GM18508 (cell line): ENCODE measurements at regions not wholly inside any gene's neighbourhood (a gene's known extent, or its start where the extent isn't known, plus 50 kb on each side); places are given as distances from the start of the nearest gene placed in this dataset.

Source experiments
- ATAC-seq: cut with Tn5 transposase; IDR thresholded peaks from one replicate; pipeline ENCODE4 v1.9.1; 2021; ENCODE audit warnings: moderate number of reproducible peaks; ENCODE audit not compliant: insufficient read depth, unreplicated experiment

- ATAC-seq, result no peak
Observed at GRCh38 chr12:24488906-24489619, 459.8 kb downstream of the BCAT1 start.

- no peak for ATAC-seq
Observed at GRCh38 chr12:24488091-24488596, 460.8 kb downstream of the BCAT1 start.

DNA sequence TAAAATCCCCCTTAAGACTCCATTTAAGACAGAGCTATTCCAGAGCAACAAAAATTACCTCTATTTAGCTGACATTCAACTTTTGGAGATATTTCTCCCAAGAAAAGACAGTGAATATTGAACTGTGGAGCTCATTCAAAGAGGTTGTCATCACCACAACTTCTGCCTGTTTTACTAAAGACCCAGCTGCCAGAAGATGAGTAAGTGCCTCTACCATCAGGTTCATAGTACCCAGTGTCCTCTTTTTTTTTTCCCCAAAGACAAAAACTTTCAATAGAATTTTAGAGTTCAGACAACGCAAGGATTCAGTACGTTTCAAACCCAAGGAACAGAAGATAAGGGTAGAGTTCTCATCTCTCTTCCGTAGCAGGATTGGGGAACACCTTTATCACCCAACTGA lies 461.3 kb downstream of the BCAT1 start:
- ATAC-seq, result no peak

DNA sequence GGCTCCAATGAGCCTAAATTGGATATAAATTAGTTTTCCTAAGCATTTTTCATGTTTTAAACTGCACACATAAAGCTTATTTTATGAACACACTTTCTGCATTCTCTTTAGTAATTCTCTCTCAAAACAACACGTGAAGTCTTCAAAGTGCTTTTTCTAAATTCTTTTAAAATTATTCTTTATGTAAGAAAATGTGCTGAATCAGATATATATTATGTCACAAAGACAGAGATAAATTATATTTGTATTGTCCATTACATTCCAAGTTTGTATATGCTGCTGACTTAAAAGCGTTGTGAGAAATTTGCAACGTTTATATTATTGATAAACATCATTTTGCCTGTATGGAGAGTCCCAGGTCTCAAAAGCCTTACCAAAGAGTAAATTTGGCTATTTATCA lies 465.2 kb downstream of the BCAT1 start:
- no peak for ATAC-seq

DNA sequence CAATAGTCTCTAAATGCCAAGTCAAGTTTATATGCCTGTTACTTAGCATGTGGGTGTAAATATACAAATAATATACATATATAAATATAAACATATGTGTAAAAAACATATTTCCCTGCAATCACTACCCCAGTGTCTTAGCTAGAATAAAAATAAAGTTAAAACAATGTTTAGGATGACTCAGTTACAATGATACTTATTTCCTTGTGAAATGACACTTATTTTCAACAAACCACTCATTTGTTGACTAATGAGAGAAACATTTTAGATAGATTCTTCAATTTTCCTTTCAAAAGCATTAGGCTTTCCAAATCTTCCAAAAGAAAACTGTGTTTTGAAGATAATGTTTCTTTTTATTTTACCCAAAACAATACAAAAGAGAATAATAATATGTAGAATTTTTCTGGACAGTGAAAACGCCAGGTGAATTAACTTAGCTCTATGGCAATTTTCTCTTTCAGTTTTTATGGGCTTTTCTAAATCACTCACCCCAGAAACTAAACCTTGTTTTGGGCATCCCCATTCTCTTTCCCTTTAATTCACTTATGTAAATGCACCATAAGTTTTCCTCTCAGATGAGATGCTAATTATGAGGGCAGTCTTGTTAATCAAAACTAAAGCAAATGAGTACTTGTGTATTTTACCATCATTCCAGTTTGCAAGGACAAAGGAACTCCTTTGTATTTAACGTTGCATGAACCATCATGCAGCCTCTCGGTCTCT lies 465.9 kb downstream of the BCAT1 start:
- no peak for ATAC-seq

GRCh38 chr12:24482044-24482443 lies 466.9 kb downstream of the BCAT1 start:
- no peak for ATAC-seq

DNA sequence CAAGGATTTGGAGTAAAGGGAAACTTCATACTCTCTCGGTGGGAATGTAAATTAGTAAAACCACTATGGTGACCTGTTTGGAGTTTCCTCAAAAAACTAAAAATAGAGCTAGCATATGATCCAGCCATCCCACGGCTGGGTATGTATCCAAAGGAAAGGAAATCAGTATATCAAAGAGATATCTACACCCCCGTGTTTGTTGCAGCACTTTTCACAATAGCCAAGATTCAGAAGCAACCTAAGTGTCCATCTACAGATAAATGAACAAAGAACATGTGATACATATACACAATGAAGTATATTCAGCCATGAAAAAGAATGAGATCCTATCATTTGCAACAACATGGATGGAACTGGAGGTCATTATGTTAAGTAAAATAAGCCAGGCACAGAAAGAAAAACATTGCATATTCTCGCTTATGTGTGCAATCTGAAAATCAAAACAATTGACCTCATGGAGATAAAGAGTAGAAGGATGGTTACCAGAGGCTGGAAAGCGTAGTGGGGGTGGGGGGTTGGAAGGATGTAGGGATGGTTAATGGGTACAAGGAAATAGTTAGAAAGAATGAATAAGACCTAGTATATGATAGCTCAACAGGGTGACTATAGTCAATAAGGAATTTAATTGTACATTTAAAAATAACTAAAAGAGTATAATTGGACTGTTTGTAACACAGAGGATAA lies 468.0 kb downstream of the BCAT1 start:
- ATAC-seq, result no peak

GRCh38 chr12:24479131-24479530 lies 469.8 kb downstream of the BCAT1 start:
- ATAC-seq, result no peak

GRCh38 chr12:24478254-24478653 lies 470.6 kb downstream of the BCAT1 start:
- no peak for ATAC-seq

DNA sequence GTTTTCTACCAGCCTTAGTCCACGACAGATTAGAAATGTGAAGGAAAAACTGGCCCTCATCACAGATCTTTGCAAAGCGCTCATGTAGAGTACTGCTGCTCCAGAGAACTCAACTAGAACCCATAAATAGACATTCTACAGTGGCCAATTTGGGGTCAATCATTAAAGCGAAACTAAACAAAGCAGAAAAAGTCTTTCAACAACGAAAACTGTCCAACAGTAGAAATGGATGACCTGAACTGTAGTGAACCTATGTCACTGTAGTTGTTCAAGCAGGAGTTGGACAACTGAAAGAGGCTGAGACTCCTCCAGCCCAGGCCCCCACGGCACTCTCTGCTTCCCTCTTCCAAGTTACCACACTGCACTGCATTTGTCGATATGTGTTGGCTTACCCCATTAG lies 472.6 kb downstream of the BCAT1 start:
- ATAC-seq, result no peak

DNA sequence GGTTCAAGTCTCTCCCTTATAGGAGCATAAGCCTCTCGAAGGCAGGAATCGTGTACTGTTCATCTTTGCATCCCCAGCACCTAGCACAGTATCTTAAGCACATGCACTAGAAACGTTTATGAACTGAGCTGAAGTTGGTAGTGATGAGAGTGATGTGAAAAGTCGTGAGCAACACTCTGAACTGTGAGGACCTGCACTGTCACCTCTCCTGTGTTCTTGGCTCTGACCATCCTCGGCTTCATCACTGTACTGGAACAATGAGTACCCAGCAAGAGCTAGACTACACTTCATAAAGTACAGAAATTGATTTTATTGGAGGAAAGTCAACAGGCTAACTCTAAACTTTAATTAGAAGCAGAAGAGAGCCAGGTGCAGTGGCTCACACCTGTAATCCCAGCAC lies 473.6 kb downstream of the BCAT1 start:
- no peak for ATAC-seq

GRCh38 chr12:24473097-24473496 lies 475.8 kb downstream of the BCAT1 start:
- no peak for ATAC-seq

DNA sequence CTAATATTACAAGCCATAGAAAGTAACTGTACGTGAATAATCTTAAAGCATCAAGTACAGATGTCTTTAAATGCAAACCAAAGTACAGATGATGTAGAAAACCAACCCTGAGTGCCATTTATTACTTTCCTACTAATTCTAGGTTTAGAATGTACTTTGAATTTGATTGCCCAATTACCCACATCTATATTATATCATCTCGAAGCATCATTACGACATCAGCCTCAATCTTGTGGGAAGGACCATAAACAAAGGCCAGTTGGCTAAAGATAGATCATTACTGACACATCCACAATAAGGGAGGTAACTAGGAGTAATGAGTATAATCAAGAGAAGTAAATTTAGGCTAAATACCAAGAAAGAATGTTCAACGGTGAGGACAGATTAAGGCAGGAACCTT lies 478.9 kb downstream of the BCAT1 start:
- ATAC-seq, result no peak

GRCh38 chr12:24469089-24469488 lies 479.8 kb downstream of the BCAT1 start:
- ATAC-seq, result no peak

- ATAC-seq, result no peak
Observed at GRCh38 chr12:24467226-24467625, 481.7 kb downstream of the BCAT1 start.

GRCh38 chr12:24463375-24463774 lies 485.5 kb downstream of the BCAT1 start:
- no peak for ATAC-seq

DNA sequence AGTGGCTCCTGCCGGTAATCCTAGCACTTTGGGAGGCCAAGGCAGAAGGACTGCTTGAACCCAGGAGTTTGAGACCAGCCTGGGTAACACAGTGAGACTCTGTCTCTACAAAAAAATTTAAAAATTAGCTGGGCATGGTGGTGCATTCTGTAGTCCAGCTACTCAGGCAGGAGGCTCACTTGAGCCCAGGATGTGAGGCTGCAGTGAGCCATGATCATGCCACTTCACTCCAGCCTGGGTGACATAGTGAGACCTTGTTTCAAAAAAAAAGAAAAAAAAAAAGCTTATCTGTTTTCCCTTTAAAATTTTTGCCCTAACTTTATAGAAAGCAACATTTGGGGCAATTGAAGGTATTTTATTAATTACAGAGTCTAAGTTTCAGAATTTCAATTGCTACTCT lies 486.0 kb downstream of the BCAT1 start:
- no peak for ATAC-seq

DNA sequence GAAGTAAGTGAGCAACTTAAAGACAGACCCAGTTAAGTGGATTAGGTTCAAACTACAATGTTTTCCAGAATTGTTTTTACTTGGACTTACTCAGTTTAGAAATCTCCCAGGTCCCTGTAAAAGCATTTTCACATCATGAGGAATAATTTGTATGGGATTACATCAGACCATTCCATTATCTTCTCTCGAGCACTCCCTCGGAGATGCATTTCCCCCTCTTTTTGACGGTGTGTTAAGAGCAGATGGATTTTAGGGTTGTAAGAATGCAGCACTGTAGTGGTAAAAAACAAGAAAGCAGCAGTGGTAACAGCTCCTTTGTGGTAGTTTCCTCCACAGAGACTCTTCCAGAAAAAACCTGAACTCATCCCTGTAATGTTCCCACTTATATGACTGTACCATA lies 488.4 kb downstream of the BCAT1 start:
- no peak for ATAC-seq

GRCh38 chr12:24460099-24460498 lies 488.8 kb downstream of the BCAT1 start:
- ATAC-seq, result no peak

DNA sequence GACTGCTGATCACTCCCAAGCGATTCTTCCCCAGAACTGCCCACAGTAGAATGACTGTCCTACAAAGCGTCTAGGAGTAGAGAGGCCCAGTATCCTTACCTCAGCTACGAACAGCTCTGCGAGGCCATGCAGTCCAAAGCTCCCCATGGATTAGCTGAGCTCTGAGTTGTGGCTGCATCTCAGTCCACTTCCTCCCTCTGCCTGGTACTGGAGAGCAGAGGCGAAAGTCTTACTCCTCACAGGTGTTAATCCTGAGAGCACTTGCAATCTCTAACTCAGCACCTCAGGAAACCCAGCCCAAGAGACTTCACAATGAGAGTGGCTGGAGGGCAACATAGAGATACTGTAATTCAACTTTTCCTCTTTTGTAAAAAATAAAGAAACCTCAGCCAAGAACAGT lies 493.1 kb downstream of the BCAT1 start:
- ATAC-seq, result no peak

DNA sequence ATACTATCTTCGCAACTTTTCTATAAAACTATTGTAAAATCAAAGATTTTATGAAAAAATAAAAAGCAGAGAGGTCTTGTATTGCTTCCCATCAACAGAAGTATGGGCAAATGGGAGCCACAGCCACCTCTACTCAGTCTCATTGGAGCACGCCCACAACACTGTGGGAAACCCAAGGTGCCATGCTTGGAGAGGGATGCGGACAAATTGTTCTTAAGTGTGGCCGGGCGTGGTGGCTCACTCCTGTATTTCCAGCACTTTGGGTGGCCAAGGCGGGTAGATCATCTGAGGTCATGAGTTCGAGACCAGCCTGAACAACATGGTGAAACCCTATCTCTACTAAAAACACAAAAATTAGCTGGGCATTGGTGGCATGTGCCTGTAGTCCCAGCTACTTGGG lies 498.2 kb upstream of the SOX5 start:
- no peak for ATAC-seq
